GM12864 (cell line): ENCODE measurements at regions not wholly inside any gene's neighbourhood (a gene's known extent, or its start where the extent isn't known, plus 50 kb on each side); places are given as distances from the start of the nearest gene placed in this dataset.
"Not testable (repeated sequence)": the region's sequence is repeated elsewhere in the genome, so short reads cannot be mapped to it uniquely, and the experiment has no call there.

Experiments
- DNase-seq: peaks from one replicate; pipeline ENCODE4 v3.0.0-alpha.2; 2011; ENCODE audit warnings: low read depth
- H3K4me3 ChIP-seq: 2 replicates; pipeline ENCODE4 v1.5.1; 2011; ENCODE audit warnings: mild to moderate bottlenecking, low read depth, low read length, control low read depth
- TF ChIP-seq, protein P1 (sequence below): IDR thresholded peaks from 2 replicates; pipeline ENCODE4 v1.5.1; 2011; ENCODE audit warnings: low read depth, mild to moderate bottlenecking, moderate library complexity, low read length, control low read depth, inconsistent platforms; ENCODE audit errors: missing control alignments

DNA sequence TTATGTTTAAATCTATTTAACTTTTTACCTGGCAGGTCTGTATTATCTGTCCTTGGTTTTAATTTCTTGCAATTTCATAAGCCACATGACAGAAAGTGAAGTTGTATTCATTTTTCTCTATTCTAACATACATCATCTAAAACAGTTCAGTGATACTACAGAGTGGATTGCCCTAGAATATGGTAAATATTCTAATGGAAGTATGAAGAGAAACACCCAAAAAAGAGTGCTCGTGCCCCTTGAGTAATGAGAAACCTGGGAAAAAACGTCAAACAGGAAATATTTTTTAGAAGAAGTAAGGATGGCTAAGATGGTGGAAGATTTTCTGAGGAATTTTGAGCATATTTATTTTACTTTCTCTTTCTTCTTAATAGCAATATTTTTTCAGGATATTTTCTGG, 261.1 kb upstream of the CBLB start:
- no peak for DNase-seq
- no peak overlapping the region for H3K4me3 ChIP-seq
- TF ChIP-seq, protein P1, sequence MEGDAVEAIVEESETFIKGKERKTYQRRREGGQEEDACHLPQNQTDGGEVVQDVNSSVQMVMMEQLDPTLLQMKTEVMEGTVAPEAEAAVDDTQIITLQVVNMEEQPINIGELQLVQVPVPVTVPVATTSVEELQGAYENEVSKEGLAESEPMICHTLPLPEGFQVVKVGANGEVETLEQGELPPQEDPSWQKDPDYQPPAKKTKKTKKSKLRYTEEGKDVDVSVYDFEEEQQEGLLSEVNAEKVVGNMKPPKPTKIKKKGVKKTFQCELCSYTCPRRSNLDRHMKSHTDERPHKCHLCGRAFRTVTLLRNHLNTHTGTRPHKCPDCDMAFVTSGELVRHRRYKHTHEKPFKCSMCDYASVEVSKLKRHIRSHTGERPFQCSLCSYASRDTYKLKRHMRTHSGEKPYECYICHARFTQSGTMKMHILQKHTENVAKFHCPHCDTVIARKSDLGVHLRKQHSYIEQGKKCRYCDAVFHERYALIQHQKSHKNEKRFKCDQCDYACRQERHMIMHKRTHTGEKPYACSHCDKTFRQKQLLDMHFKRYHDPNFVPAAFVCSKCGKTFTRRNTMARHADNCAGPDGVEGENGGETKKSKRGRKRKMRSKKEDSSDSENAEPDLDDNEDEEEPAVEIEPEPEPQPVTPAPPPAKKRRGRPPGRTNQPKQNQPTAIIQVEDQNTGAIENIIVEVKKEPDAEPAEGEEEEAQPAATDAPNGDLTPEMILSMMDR, result no peak

- H3K4me3 ChIP-seq, result no peak overlapping the region
- DNase-seq, result no peak
- TF ChIP-seq, protein P1, result no peak
These were observed 261.8 kb upstream of the CBLB start for GRCh38 chr3:106130384-106131198.

DNA sequence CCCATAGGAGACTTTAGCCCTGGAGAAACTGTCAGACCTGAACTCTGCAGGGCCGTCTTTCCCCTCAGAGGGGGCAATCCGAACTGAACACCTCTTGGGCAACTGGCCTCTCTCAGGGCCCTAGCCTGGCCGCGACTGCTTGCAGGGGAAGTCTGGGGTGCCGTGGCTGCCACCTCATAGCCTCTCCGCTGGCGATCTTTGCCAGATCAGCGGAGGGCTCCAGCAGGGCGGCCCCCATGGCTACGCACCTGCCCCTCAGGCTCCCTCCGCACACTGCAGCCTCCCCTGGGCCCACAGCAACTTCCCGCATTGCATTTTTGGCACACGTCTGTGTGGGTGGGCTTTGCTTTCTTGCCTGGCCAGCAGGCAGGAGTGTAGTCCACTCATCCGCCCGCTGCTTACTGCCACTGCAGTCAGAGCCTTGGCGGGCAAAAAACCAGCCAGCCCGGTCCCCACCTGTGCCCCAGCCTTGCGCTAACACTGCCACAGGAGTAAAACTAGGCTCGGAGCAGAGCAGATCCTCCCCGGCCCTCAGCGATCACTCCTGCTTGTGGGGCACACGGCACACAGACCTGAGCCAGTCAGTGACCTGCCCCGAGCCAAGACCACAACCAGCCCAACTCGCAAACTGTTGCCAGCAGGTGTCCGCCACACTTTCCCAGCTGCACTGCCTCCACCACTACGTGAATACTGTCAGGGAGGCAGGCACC, 266.8 kb upstream of the CBLB start:
- H3K4me3 ChIP-seq, result no peak overlapping the region
- no peak for DNase-seq
- TF ChIP-seq, protein P1, result no peak

- TF ChIP-seq, protein P1, result no peak
- H3K4me3 ChIP-seq, result no peak overlapping the region
These were observed 271.0 kb upstream of the CBLB start for GRCh38 chr3:106139826-106140225.

DNA sequence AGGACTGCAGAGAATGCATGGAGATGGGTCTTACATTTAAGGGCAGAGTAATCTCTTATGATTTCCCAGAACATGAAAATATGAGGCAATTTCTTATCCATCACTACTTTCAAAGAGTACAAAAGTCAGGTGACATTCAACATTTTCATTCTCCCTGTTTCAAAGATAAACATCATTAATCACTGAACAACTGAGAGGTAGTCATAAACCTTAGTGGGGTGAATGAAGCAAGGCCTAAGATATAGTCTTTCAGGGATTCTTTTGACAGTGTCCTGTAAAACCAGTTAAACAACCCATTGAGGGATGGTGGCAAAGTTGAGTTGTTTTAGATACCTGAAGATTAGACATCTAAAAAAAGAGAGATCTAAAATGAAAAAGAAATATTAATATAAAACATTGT, 271.6 kb upstream of the CBLB start:
- TF ChIP-seq, protein P1, result no peak
- no peak overlapping the region for H3K4me3 ChIP-seq
- DNase-seq, result no peak

More at GRCh38 chr3:106139826-106140225, 271.0 kb upstream of the CBLB start:
- no peak for DNase-seq

GRCh38 chr3:106144030-106144429, 275.2 kb upstream of the CBLB start:
- no peak for DNase-seq
- TF ChIP-seq, protein P1, result no peak
- H3K4me3 ChIP-seq, result no peak overlapping the region

- H3K4me3 ChIP-seq, DNase-seq: not testable (repeated sequence)
These were observed 279.7 kb upstream of the CBLB start for GRCh38 chr3:106148440-106149082.
